C4-2B (cell line): ENCODE measurements at regions not wholly inside any gene's neighbourhood (a gene's known extent, or its start where the extent isn't known, plus 50 kb on each side); places are given as distances from the start of the nearest gene placed in this dataset.
"Not testable (repeated sequence)": the region's sequence is repeated elsewhere in the genome, so short reads cannot be mapped to it uniquely, and the experiment has no call there.

ENCODE experiments used
- H3K27ac ChIP-seq: fragments of 450-650 bp; 2 replicates; pipeline ENCODE4 v1.5.1; 2017
- CTCF ChIP-seq: fragments of 450-650 bp; conservative IDR thresholded peaks from 2 replicates; pipeline ENCODE4 v1.5.1; 2017; ENCODE audit warnings: mild to moderate bottlenecking
- ZFX ChIP-seq: fragments of 450-650 bp; IDR thresholded peaks from 2 replicates; pipeline ENCODE4 v1.6.1; 2017

DNA sequence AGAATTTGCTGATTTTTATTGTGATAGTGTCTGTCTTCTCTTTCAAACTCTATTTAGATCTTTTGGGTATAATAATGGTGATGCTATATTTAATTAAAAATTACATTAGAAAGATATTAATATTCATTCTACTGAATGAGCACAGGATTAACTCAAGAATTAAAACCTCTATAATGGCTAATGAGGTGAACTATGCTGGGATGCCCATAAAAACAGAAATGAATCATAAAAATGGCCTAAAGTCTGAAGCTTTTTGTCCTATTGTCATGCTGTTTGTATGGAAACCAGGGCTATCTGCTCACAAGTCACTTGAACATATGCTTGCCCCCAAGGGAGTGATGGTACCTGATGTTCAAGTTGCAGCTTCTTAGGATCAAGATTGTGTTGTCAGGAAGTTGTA is 76.2 kb upstream of the ICA1 start:
- H3K27ac ChIP-seq = no peak overlapping the region
- no peak for TF ChIP-seq ZFX

DNA sequence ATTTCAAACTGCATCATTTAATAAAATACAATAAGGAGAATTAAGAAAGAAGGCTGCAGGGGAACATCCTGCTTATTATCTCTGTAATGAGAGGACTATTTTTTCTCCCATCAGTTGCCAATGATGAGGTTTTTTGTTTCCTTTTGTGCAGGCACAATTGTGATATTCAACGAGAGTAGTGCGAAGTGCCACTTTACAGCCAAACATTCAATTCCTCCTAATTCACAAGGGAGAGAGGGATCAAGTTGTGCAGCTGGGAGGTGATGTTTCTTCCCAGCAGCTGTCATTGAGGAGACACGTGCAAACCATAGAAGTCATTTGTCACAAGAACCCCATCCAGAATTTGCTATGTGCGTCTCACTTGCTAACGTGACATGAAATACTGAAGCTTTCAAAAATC is 81.6 kb upstream of the ICA1 start:
- H3K27ac ChIP-seq = no peak overlapping the region
- TF ChIP-seq CTCF (no peak), ZFX (no peak)

- H3K27ac ChIP-seq = not testable (repeated sequence)
Observed at GRCh38 chr7:8347395-8347794, 85.4 kb upstream of the ICA1 start.

DNA sequence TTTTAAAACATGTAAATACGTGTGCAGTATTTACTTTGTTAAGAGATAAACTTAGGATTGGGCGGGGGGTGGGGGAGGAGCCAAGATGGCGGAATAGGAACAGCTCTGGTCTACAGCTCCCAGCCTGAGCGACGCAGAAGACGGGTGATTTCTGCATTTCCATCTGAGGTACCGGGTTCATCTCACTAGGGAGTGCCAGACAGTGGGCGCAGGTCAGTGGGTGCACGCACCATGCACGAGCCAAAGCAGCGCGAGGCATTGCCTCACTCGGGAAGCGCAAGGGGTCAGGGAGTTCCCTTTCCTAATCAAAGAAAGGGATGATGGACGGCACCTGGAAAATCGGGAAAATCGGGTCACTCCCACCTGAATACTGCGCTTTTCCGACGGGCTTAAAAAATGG is 81.8 kb upstream of the NXPH1 start:
- peak overlapping the region; percentile 87 for H3K27ac ChIP-seq

GRCh38 chr7:8353991-8354390 is 79.4 kb upstream of the NXPH1 start:
- H3K27ac ChIP-seq = no peak overlapping the region
- TF ChIP-seq ZFX (no peak), CTCF (no peak)

- no peak overlapping the region for H3K27ac ChIP-seq
- TF ChIP-seq ZFX = no peak
- no peak for TF ChIP-seq CTCF
Observed at GRCh38 chr7:8354503-8354902, 78.9 kb upstream of the NXPH1 start.

- H3K27ac ChIP-seq = no peak overlapping the region
- TF ChIP-seq ZFX (no peak), CTCF (no peak)
Observed at GRCh38 chr7:8356071-8356470, 77.3 kb upstream of the NXPH1 start.

- H3K27ac ChIP-seq = no peak overlapping the region
- TF ChIP-seq ZFX (no peak), CTCF (no peak)
Observed at GRCh38 chr7:8357536-8357935, 75.9 kb upstream of the NXPH1 start.

GRCh38 chr7:8360564-8361153 is 72.8 kb upstream of the NXPH1 start:
- TF ChIP-seq ZFX (no peak), CTCF (no peak)
- no peak overlapping the region for H3K27ac ChIP-seq
